HCT116 (cell line): ENCODE measurements at regions not wholly inside any gene's neighbourhood (a gene's known extent, or its start where the extent isn't known, plus 50 kb on each side); places are given as distances from the start of the nearest gene placed in this dataset.

ENCODE experiments used
- CTCF ChIP-seq, 3 experiments: fragments of 200-600 bp in 1 of 3; sonication (generic) in 1 of 3; IDR thresholded peaks in 2 of 3; conservative IDR thresholded peaks in 1 of 3; 2 replicates each; pipeline ENCODE4 v1.5.1; 2012 to 2017; ENCODE audit warnings: low read depth in 2 of 3, low read length in 2 of 3, antibody characterized with exemption in 1 of 3, borderline replicate concordance in 1 of 3, control low read depth in 1 of 3, mild to moderate bottlenecking in 1 of 3, mixed read lengths in 1 of 3, mixed run types in 1 of 3, moderate library complexity in 1 of 3; ENCODE audit not compliant: insufficient read depth in 1 of 3
- POLR2A ChIP-seq: IDR thresholded peaks from 2 replicates; pipeline ENCODE4 v1.7.0; 2011; ENCODE audit warnings: borderline replicate concordance; ENCODE audit not compliant: insufficient read depth, insufficient read length; ENCODE audit errors: extremely low read depth
- POLR2AphosphoS5 ChIP-seq: IDR thresholded peaks from 2 replicates; pipeline ENCODE4 v1.6.1; 2011; ENCODE audit warnings: mild to moderate bottlenecking, low read depth, low read length, moderate library complexity
- REST ChIP-seq: IDR thresholded peaks from 2 replicates; pipeline ENCODE4 v1.6.1; 2012; ENCODE audit warnings: low read depth

- TF ChIP-seq CTCF (IDR thresholded peaks at IDR 0.05 in 2 of 3, conservative IDR thresholded peaks at IDR 0.05 in 1 of 3; ENCODE audit: borderline replicate concordance in 1 of 3, insufficient read depth in 1 of 3, low read depth in 2 of 3, low read length in 2 of 3) (no peak), REST (no peak), POLR2AphosphoS5 (no peak), POLR2A (no peak)
Observed at GRCh38 chr22:26817926-26818325, 160.5 kb downstream of the MIAT start.
